ENCODE measurements at regions not wholly inside any gene's neighbourhood (a gene's known extent, or its start where the extent isn't known, plus 50 kb on each side); places are given as distances from the start of the nearest gene placed in this dataset.

DNA sequence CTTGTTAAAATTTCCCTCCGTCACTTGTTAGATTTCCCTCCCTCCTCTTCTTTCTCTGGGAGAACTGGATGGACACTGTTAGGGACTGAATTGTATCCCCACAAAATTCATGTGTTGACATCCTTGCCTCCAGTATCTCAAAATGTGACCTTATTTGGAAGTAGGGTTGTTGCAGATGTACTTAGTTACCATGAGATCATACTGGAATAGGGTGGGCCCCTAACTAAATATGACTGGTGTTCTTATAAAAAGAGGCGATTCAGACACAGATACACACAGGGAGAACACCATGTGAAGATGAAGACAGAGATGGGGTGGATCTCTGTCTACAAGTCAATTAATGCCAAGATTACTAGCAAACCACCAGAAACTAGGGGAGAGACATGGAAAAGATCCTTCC lies 139.5 kb downstream of the ALDH8A1 start:
- TF ChIP-seq POLR2A (IDR thresholded peaks at IDR 0.05) (no peak), CTCF (IDR thresholded peaks at IDR 0.05) (no peak)

All from heart left ventricle (tissue), 13 donors.